Liver (tissue), 9 donors: ENCODE measurements at regions not wholly inside any gene's neighbourhood (a gene's known extent, or its start where the extent isn't known, plus 50 kb on each side); places are given as distances from the start of the nearest gene placed in this dataset. TPM values are rescaled to one million over a fixed set of nuclear protein-coding genes. Genes with fewer than 3 reads are reported as not detected.

Experiments
- DNase-seq: peaks from one replicate; pipeline ENCODE4 v3.0.0-alpha.2; 2017; ENCODE audit warnings: low spot score
- H3K27ac ChIP-seq, 2 donors: one replicate each; pipeline ENCODE4 v1.7.0; 2013; ENCODE audit warnings: inconsistent platforms in 2 of 2, low read length in 2 of 2, control low read depth in 1 of 2, low read depth in 1 of 2, mild to moderate bottlenecking in 1 of 2
- H3K27me3 ChIP-seq, 4 donors: one replicate each; pipeline versions ENCODE4 v1.6.1 to v1.7.0; 2013; ENCODE audit warnings: low read length in 3 of 4, inconsistent platforms in 1 of 4, mild to moderate bottlenecking in 1 of 4, moderate library complexity in 1 of 4; ENCODE audit not compliant: control insufficient read depth in 4 of 4, insufficient read depth in 4 of 4
- H3K36me3 ChIP-seq, 4 donors: one replicate each; pipeline versions ENCODE4 v1.6.1 to v1.7.0; 2013; ENCODE audit warnings: low read length in 3 of 4, mild to moderate bottlenecking in 3 of 4, low read depth in 1 of 4, moderate library complexity in 1 of 4; ENCODE audit not compliant: control insufficient read depth in 4 of 4, insufficient read depth in 3 of 4
- H3K4me1 ChIP-seq, 4 donors: one replicate each; pipeline versions ENCODE4 v1.6.1 to v1.7.0; 2013; ENCODE audit warnings: low read length in 3 of 4, mild to moderate bottlenecking in 3 of 4, moderate library complexity in 1 of 4; ENCODE audit not compliant: control insufficient read depth in 4 of 4, insufficient read depth in 4 of 4
- H3K4me3 ChIP-seq, 3 donors: one replicate each; pipeline versions ENCODE4 v1.6.1 to v1.7.0; 2013; ENCODE audit warnings: low read length in 3 of 3, control low read depth in 1 of 3, low read depth in 1 of 3, mild to moderate bottlenecking in 1 of 3
- H3K9ac ChIP-seq, 2 donors: one replicate each; pipeline ENCODE4 v1.7.0; 2013; ENCODE audit warnings: low read length in 2 of 2, mild to moderate bottlenecking in 2 of 2, moderate library complexity in 2 of 2, control low read depth in 1 of 2, low read depth in 1 of 2
- H3K9me3 ChIP-seq, 4 donors: one replicate each; pipeline versions ENCODE4 v1.6.1 to v1.7.0; 2013; ENCODE audit warnings: low read length in 3 of 4; ENCODE audit not compliant: control insufficient read depth in 4 of 4
- CTCF ChIP-seq: fragments of 150-350 bp; IDR thresholded peaks from 2 replicates; pipeline ENCODE4 v1.5.1; 2017; ENCODE audit warnings: improper control_type of control experiment, low read depth, low read length; ENCODE audit not compliant: missing input control
- EGR1 ChIP-seq, 2 donors: IDR thresholded peaks; 2 replicates each; pipeline ENCODE4 v1.6.1; 2016 to 2018; ENCODE audit warnings: antibody characterized with exemption in 2 of 2, low read depth in 2 of 2
- FOXA1 ChIP-seq: IDR thresholded peaks from 2 replicates; pipeline ENCODE4 v1.6.1; 2016; ENCODE audit warnings: antibody characterized with exemption
- FOXA2 ChIP-seq: IDR thresholded peaks from 2 replicates; pipeline ENCODE4 v1.6.1; 2016; ENCODE audit warnings: antibody characterized with exemption
- GABPA ChIP-seq, 2 donors: IDR thresholded peaks in 1 of 2; conservative IDR thresholded peaks in 1 of 2; 2 replicates each; pipeline ENCODE4 v1.6.1; 2016; ENCODE audit warnings: antibody characterized with exemption in 2 of 2, mild to moderate bottlenecking in 1 of 2, moderate library complexity in 1 of 2
- HNF4A ChIP-seq, 2 donors: conservative IDR thresholded peaks; 2 replicates each; pipeline ENCODE4 v1.6.1; 2016; ENCODE audit warnings: antibody characterized with exemption in 2 of 2, mild to moderate bottlenecking in 2 of 2
- HNF4G ChIP-seq: IDR thresholded peaks from 2 replicates; pipeline ENCODE4 v1.6.1; 2016; ENCODE audit warnings: antibody characterized with exemption
- NR2F2 ChIP-seq: IDR thresholded peaks from 2 replicates; pipeline ENCODE4 v1.6.1; 2016; ENCODE audit warnings: antibody characterized with exemption
- YY1 ChIP-seq: IDR thresholded peaks from 2 replicates; pipeline ENCODE4 v1.6.1; 2016; ENCODE audit warnings: antibody characterized with exemption, mild to moderate bottlenecking
- ZBTB33 ChIP-seq: IDR thresholded peaks from 2 replicates; pipeline ENCODE4 v1.6.1; 2016; ENCODE audit warnings: antibody characterized with exemption
- WGBS: extraction: QIAGEN DNeasy Blood & Tissue Kit; methylation state at CpG from one replicate; pipeline ENCODE4 v1.1.7; 2013; 5-methylcytosine and 5-hydroxymethylcytosine counted together
- small RNA-seq: library from RNA; depleted of rRNA; stranded (forward); fragments of <200 nt; gene quantifications from one replicate; pipeline ENCODE3, GENCODE V24; 2014
- TF ChIP-seq, protein P1 (sequence below): IDR thresholded peaks from 2 replicates; pipeline ENCODE4 v1.6.1; 2016; ENCODE audit warnings: antibody characterized with exemption
- TF ChIP-seq, protein P2 (sequence below): IDR thresholded peaks from 2 replicates; pipeline ENCODE4 v1.6.1; 2016; ENCODE audit warnings: antibody characterized with exemption, mild to moderate bottlenecking
- donor health status: healthy.
- donor health status: healthy.
- donor health status: healthy.
- donor health status: healthy.
- donor health status: healthy.

- H3K36me3 ChIP-seq = no peaks in the 10 kb centered on the region
- no peaks in the 10 kb centered on the region for H3K27me3 ChIP-seq
- TF ChIP-seq NR2F2 (no peak), FOXA1 (no peak), FOXA2 (no peak), YY1 (no peak), GABPA (IDR thresholded peaks at IDR 0.05 in 1 of 2, conservative IDR thresholded peaks at IDR 0.05 in 1 of 2) (no peak)
- TF ChIP-seq, protein P1, sequence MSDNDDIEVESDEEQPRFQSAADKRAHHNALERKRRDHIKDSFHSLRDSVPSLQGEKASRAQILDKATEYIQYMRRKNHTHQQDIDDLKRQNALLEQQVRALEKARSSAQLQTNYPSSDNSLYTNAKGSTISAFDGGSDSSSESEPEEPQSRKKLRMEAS = no peak
- WGBS = 80% methylated on average over 1 of the region's 1 CpG
- no peak for DNase-seq
- H3K9me3 ChIP-seq = no peaks in the 10 kb centered on the region
- no peak overlapping the region for H3K4me3 ChIP-seq
- H3K4me1 ChIP-seq = no peaks in the 10 kb centered on the region
- no peak overlapping the region for H3K27ac ChIP-seq
- H3K9ac ChIP-seq = no peak overlapping the region
Observed at GRCh38 chr6:11662323-11662722, 116.3 kb downstream of the ADTRP start.

DNA sequence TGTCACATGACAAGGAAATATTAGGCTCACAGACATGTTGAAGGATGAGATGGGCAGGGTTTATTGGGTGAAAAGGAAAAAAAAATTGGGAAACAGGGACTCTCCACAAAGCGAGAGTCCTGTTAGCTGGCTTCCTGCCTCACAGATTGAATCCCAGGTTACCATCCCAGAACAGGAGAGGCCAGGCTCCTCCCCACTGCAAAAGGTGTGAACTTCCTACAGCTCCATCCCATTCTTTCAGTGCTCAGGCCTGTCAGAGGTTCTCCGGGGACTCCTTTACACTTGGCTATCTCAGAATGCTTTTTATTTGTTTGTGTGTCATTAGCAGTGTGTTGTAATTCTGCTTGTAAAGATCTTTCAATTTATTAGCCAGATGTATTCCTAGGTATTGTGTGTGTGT is 115.1 kb downstream of the ADTRP start:
- no peak overlapping the region for H3K27ac ChIP-seq
- H3K27me3 ChIP-seq = no peaks in the 10 kb centered on the region
- WGBS = 91% methylated on average over 2 of the region's 2 CpGs
- no peak for DNase-seq
- H3K4me3 ChIP-seq = no peak overlapping the region
- TF ChIP-seq HNF4A (conservative IDR thresholded peaks at IDR 0.05) = no peak
- no peak for TF ChIP-seq FOXA2
- TF ChIP-seq HNF4G = no peak
- no peak for TF ChIP-seq CTCF
- no peak for TF ChIP-seq EGR1 (IDR thresholded peaks at IDR 0.05; ENCODE audit: low read depth in 2 of 2)
- TF ChIP-seq, protein P2, sequence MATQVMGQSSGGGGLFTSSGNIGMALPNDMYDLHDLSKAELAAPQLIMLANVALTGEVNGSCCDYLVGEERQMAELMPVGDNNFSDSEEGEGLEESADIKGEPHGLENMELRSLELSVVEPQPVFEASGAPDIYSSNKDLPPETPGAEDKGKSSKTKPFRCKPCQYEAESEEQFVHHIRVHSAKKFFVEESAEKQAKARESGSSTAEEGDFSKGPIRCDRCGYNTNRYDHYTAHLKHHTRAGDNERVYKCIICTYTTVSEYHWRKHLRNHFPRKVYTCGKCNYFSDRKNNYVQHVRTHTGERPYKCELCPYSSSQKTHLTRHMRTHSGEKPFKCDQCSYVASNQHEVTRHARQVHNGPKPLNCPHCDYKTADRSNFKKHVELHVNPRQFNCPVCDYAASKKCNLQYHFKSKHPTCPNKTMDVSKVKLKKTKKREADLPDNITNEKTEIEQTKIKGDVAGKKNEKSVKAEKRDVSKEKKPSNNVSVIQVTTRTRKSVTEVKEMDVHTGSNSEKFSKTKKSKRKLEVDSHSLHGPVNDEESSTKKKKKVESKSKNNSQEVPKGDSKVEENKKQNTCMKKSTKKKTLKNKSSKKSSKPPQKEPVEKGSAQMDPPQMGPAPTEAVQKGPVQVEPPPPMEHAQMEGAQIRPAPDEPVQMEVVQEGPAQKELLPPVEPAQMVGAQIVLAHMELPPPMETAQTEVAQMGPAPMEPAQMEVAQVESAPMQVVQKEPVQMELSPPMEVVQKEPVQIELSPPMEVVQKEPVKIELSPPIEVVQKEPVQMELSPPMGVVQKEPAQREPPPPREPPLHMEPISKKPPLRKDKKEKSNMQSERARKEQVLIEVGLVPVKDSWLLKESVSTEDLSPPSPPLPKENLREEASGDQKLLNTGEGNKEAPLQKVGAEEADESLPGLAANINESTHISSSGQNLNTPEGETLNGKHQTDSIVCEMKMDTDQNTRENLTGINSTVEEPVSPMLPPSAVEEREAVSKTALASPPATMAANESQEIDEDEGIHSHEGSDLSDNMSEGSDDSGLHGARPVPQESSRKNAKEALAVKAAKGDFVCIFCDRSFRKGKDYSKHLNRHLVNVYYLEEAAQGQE = no peak
- TF ChIP-seq, protein P1 = no peak
- no peak for TF ChIP-seq FOXA1
- TF ChIP-seq ZBTB33 = no peak
- TF ChIP-seq GABPA (IDR thresholded peaks at IDR 0.05 in 1 of 2, conservative IDR thresholded peaks at IDR 0.05 in 1 of 2) = no peak
- H3K9ac ChIP-seq = no peak overlapping the region
- no peaks in the 10 kb centered on the region for H3K36me3 ChIP-seq
- H3K4me1 ChIP-seq = no peaks in the 10 kb centered on the region
- peaks cover 0 to under 1% (median 0%) of the 10 kb centered on the region in 4 donors for H3K9me3 ChIP-seq

Small RNA genes lying in the stretch of these regions (small RNA-seq; reads per million reads assigned to genes)
- not detected for gene RF00017
